Forelimb muscle (tissue), 1 donor: ENCODE measurements at regions not wholly inside any gene's neighbourhood (a gene's known extent, or its start where the extent isn't known, plus 50 kb on each side); places are given as distances from the start of the nearest gene placed in this dataset.

Experiments used
- DNase-seq: peaks from one replicate; pipeline ENCODE4 v3.0.0-alpha.2; 2013; ENCODE audit warnings: low read depth

DNA sequence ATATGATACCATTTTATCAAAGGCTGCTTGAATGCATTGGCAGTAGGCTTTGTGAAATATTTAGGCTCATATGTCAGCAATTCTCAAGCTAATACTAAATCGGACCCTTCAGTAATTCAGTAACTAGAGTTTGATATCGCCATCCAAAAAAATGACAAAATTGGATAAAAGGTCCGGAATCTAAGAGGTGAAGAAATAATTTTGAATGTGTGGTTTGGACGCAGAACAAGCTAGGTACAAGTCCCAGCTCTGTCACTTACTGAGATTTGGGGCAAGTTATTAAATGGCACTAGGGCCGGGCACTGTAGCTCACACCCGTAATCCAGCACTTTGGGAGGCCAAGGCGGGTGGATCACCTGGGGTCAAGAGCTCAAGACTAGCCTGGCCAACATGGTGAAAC lies 956.5 kb downstream of the CDH11 start:
- DNase-seq: no peak

DNA sequence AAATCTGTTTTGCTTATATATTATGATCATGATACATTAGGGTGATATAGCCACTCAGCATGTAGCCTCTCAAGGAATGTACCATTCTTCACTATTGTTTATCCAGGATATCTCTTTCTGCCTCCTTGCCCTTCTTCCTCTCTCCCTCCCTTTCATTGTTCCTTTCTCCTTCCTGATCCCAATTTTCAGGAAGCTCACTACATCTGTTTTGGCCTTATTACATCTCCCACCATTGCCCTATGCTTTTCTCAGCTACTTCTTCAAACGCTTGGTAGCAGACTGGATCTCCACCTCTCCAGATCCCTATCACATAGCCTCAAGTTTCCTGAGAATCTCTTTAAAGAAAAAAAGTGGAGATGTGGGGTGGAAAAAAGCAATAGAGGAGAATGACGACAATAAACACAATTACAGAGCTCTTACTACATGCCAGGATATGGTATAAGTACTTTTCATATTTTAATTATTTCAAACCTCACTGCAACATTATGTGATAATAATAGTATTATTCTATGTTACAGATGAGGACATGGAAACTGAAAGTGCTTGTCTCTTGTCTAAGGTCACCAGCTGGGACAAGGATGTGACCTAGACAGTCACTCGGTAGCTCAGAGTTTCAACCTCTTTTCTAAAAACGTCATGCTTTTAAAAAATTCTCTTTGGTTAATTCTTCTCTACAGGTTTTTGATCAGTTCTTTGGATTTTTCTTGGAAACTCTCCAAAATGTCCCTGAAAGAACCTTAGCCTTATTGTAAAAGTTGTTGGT lies 959.1 kb downstream of the CDH11 start:
- no peak for DNase-seq

DNA sequence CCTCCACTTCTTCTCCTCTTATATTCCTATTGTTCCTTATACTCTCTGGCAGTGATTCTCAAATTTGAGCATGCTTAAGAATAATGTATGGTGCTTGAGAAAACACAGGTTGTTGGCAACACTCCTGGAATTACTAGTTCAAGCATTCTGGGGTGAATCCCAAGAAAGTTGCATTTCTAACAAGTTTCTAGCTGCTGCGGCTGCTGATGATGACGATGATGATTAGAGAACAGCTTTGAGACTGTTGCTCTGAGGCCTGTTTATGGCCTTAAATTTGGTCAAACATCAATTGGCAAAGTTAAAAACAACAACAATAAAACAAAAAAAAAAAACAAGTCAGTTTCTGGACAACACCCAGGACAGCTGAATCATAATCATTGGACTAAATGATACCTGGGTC lies 961.9 kb downstream of the CDH11 start:
- no peak for DNase-seq

DNA sequence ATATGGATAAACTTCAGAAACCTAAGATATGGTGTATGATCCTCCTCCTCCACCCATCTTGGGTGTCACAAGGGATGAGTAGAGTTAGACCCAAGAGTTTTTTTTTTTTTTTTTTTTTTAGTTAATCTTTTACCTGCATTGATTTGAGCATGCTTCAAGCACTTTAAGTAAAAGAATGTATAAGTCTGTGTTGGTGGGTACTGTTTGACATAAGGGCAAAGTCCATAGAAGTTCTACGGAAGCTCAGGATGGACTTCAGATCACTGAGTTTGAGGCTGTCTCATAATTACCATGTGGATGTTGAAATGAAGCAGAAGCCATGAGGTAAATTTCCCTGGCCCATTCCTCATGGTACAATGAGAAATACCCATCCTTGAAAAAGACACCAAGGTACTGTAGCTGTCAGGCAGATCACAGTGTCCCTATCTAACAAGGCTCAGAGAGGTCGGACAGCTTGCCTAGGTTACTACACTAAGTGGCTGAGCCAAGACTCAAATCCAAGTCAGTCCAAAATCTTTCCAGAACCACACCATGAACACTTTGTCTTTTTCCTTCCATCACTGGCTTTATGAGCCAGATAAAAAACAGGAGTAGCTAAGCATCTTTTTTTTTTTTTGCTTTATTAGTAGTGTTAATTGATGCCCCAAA lies 962.8 kb downstream of the CDH11 start:
- DNase-seq: no peak

DNA sequence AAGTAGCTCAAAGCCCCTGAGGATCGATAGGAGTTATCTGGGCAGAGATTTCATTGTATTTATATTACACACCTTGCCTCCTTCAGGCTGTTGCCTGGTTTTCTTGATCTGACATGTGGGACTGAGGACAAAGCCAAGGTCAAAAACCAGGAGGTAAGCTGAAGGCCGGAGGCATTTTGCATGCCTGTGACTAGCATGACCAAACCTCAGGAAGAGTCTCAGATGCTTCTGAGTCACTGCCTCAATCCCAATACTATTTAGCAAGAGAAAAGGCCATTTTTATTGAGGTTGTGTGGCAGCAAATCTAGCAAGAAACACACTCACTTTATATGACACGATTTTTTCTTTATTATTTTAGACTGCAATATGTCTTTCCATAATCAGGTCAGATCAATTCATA lies 968.1 kb downstream of the CDH11 start:
- no peak for DNase-seq

DNA sequence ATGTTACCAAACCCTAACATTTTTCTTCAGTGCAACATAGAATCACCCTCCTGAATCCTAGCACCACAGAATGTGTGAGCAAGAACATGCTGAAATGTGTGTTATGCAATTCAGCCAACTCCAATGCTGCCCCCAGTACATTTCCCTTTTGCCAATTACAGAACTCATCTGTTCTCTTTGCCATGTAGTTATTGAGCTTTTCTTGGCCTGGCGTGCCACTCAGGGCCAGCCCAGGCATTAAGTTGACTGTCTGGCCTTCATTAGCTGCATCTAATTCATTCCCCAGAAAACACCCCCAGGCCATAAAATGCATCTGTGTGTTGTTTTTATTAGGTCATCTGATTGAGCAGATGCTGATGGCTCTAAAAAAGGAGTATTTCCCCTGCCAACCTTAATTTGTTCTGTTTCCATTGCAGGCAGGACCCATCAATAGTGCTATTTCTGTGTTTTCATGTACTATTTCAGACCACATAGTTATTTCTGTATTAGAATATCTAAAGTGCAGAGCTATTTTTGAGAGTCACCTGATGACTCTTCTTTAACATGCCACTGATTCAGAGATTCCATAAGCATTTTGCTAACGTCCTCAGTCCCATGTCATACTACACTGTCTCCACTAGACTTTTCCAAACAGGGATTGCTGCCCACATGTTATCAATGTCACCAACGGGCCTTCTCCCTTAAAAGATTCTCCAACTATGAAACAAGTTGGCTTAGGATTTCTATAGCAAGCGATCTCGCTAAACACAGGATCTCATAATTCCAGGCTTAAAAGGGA lies 969.7 kb downstream of the CDH11 start:
- no peak for DNase-seq

DNA sequence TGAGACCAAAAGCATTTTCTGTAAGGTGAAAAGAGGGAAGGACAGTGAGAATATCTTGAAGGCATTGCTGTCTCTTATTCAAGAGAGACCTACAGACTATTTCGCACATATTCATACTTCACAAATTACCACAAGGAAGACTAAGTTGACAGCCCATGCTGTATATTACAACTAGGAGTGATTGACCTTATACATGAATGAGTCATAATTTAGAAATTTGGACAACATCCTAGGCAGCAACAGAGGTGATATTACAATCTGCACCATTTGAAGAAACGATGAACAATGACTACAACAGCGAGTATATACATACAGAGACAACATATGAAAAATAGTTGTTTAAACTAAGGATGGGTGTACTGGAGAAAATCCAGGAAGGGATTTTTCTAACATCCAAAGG lies 971.7 kb downstream of the CDH11 start:
- DNase-seq: no peak

DNA sequence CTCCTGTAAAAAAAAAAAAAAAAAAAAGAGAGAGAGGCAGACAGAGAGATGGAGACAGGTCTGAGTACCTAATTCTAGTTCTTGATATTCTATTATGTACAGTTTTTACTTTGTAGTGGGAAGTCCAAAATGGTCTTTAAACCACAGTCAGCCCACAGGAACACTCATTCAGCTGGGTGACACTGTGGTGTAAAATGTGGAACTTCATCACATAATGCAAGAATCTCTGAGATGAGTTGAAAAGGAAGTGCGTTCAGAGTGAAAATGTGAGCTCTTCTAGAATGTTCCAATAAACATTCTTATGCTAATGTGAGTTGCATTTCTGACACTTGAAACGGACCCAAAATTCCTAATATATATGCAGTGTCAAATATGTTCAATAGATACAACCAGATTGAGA lies 972.1 kb downstream of the CDH11 start:
- DNase-seq: no peak

DNA sequence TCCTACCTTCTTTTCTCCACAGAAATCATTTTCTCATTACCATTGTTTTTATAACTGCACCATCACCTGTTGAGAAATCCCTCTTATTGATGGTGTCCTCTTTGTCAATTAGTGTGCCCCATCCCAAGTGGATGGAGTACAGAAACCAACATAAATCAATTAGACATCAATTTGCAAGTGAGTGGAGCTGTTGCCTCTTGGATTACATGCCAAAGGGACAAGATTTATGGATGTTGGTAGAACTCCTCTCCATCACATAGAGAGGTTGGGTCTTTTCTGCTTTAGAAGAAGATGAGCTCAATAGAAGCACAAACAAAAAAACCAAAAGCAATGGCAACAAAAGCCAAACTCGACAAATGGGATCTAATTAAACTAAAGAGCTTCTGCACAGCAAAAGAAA lies 973.5 kb downstream of the CDH11 start:
- DNase-seq: no peak

DNA sequence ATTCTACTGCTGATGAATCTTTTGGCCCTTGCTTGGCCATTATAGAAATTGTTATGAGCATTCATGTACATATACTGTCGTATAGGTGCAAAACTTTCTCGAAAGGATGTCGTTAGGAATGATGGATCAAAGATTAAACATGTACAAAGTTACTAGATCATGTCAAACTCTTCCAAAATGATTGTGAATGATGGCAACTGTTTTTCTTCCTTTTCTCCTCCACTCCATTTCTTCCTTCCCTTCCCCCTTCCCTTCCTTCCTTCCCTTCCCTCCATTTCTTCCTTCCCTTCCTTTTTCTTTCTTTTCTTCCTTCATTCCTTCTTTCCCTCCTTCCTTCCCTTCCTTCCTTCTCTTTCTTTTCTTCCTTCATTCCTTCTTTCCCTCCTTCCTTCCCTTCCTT lies 973.9 kb downstream of the CDH11 start:
- no peak for DNase-seq

DNA sequence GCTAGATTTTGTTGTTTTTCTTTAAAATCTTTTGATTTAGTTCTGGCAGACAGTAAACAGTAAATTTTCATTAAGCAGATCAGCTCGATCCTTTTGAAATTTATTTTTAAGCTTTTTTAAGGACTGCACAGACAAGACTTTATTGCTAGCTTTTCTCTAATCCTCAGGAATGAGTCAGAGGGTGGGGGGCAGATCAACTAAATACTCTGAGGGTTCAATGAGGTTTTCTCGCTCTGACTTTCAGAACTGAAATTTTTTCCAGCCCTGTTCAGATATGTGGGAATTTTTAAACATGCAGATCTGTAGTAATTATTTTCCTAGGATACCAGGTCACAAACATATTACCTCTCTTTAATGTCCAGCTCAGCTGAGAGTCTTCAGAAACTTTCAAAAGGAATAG lies 977.2 kb downstream of the CDH11 start:
- DNase-seq: no peak

DNA sequence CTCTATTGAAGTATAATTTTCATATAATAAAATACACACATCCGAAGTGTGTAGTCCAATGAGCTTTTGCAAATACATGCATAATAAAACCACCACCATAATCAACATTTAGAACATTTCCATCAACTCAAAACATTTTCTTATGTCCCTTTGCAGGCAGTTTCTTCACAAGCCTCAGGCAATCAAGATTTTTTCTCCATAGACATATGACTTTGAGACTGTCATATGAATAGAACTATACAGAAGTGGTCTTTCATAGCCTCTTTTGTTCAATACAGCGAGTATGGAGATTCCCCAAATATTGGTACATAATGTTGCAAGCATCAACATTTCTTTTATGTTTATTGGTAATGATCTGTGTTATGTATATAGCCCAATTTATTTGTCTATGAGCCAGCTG lies 983.2 kb downstream of the CDH11 start:
- no peak for DNase-seq

DNA sequence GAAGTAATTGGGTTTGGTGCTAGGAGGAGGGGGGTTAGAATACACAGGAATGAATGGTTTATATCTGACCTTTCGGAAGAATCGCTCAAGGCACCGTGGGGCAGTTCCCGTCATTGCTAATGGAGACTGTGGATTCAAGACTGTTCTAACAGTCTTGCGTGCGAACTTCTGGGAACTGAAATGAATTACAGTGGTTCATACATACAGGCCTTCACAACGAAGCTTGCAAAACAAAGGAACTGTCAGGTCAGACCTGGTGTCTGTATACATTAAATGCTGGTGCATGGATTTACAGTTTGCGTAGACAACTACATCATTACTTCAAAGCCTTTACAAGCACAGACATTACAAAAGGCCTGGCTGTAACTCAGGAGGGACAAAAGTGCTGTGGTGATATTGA lies 983.9 kb downstream of the CDH11 start:
- DNase-seq: no peak

DNA sequence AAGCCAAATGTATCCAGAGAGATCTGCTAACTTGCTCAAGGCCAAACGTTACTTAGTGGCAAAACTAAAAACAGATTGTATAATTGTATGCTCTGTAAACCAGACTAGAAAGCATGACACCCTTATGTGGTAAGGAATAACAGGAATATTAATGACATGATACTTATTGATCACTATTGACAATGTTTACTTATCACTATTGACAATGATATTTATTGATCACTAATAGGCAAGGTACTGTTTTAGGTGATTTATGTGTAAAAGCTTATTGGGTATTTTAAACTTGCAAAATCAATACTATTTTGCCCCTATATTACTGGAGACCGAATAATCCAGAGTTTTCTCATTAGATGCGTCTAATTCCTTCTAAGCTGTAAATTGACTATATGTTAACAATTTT lies 985.1 kb downstream of the CDH11 start:
- DNase-seq: no peak

DNA sequence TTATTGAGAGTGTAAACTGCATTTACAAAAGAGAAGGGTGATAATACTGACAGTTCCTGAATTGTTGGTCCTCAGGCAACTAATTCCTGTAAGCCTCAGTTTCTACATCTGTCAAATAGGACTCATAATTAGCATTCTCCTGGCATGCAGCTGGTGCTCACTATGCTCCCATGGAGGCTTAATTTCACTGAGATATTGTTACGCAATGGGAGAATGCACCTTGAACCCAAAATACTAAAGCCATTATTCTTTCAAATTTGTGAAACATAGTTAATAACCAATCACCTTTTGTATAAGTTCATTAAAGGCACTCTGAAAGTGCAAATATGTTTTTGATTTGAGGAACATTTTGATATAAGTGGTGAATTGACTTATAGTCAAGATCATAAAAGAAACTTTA lies 985.5 kb downstream of the CDH11 start:
- no peak for DNase-seq

DNA sequence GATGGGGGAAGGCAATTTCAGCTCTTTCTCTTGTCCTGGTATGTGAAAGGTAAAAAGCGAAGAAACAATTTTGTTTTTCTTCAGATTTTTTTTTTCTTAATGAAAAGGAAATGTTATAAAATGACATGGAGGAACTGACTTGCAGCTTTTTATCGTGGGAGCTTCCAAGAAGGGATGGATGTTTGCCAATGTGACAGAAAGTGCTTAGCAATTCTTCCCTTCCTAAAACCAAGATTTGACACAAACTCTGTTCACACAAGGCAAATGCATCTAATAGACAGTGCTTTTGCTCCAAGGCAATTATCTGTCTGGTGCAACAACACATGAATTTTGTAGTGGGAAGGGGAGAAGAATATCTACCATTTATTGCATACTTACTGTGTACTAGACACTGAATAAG lies 988.5 kb downstream of the CDH11 start:
- peak; percentile 40 for DNase-seq

DNA sequence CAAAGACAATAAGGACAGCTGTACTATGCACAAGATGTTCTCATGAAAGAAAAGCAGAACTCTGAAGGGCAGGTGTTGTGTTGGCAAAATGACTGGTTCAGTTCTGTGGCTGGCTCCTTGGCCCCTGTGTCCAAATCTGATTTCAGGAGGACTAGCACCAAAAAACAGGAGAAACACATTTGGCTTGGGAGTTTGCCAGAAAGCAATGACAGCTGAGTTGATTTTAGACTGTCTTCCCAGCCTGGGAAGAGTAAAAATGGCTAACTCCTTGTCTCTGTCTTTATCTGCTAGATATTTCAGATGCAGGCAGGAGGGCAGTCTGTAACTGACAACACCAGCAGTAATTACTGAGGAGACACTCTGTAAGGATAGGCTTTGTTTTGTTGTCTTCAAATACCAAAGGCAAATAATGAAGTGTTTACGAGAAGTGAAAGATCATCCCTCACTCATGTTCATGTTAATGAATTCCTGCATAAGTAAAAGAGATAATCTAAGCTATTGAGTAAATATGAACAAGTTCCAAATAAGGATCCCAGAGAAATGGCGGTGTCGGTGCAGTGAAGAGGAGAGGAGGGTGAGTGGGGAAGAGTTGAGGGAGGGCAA lies 989.0 kb downstream of the CDH11 start:
- DNase-seq: no peak

DNA sequence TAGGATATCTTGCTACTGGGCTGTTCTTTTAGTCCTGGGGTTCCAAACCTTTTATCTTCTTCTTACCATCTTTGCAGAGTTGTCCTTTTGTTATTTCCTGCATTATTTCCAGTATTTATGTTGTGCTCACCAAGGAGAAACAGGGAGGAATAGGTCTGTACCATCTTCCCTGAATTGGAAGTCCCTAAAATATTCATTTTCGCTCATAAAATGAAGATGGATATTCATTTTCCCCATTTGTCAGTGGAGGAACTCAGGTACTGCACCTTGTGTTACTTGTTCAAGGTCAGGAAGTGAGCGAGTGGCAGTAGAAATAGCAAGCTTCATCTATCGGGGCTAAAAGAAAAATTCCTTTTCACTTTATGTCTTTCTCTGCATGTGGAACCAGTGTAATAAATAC lies 989.7 kb downstream of the CDH11 start:
- DNase-seq: no peak

DNA sequence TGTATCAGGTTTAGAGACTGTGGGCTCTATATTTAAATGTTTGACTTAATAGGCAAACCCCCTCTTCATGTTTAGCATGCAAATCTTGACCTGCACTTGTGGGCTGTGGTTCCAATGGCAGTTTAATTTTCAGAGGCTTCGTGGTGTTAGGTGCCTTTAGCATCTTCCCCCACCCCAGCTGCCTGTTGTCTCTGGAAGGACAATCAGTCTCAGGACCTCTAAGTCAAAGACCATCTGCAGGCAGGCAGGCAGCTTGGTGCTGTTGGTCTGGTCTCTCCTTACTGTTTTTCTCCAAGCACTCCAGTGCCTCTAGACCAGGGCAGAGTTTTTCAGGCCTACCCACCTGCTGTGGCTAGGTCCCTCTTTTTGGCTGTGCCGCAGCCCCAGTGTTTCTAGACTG lies 990.4 kb downstream of the CDH11 start:
- DNase-seq: no peak

DNA sequence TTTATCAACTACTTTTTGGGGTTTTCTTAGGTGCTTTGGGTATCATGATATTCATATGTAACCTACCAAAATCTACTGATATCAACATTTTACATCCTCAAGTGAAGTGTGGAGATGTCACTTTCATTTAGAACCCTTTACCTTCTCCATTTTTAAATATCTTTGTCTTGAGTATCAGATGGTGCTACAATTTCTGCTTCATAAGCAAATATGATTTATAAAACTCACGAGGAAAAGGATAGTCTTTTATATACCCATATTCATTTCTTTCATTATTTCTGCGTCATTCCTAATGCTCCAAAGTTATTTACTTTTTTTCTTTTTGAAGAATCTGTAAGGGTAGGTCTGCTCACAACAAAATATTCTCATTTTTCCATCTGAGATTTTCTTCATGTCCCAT lies 991.7 kb downstream of the CDH11 start:
- no peak for DNase-seq

DNA sequence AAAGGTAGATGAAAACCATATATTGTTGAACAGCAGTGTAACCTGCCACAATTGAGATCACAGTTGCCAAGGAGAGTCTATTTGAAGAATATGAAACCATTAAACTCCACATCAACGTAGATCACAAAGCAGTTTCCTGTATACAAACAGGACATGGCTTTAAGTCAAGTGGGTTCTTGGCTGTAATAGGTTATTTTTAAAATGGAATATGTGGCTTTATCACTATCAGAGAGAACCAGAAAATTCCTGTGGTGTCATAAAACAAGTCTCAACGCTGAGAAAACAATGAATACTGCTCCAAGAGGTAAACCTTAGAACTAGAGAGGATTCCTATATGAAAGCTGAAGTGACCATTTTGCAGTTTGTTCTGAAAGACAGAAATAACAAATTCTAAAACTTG lies 999.7 kb downstream of the CDH11 start:
- no peak for DNase-seq

DNA sequence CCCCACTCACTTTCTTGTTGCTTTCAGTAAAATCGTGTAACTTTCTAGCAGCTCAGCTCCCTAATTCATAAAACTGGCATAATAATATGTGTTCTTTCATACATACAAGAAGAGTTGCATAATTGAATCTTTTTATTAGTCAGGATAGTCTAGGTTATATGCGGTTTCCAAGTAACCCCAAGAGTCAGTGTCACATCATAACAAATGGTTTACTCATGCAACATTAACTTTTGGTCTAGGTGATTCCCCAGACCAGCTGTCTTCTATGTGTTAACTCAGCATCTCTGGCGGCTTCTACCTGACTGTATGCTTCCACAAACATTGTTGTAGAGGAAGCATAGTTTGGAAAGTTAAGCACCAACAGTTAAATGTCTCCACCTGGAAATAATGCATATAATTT lies 1000.4 kb downstream of the CDH11 start:
- no peak for DNase-seq

DNA sequence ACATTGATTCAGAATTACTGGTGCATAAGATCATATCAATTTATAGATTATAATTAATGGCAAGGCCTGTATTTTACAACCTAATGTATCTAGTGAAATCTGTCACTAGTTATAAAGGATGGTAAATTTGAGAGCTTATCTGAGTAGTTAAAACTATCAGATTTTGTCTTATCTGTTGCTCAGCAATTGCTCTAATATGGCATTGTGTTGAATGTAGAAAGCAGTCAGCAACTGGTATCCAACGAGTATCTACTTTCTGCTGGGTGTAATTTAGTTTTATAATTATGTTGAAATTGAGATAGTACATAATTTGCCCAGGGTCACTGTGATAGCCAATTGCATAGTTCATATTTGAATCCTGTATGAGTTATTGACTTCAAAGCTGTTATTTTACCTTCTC lies 1005.7 kb downstream of the CDH11 start:
- no peak for DNase-seq
